Hematopoietic multipotent progenitor cell treated with erythropoietin and hydrocortisone succinate and interleukin-3 and kit ligand, for 15 days (in vitro differentiated cells): ENCODE measurements at regions not wholly inside any gene's neighbourhood (a gene's known extent, or its start where the extent isn't known, plus 50 kb on each side); places are given as distances from the start of the nearest gene placed in this dataset.
"Not testable (repeated sequence)": the region's sequence is repeated elsewhere in the genome, so short reads cannot be mapped to it uniquely, and the experiment has no call there.

ENCODE experiments used
- DNase-seq: peaks from one replicate; pipeline ENCODE4 v3.0.0-alpha.2; 2015; ENCODE audit warnings: low spot score

GRCh38 chr2:9708683-9709538, 78.1 kb upstream of the YWHAQ start:
- no peak for DNase-seq

- no peak for DNase-seq
Observed at GRCh38 chr2:9709539-9710285, 78.9 kb upstream of the YWHAQ start.

DNA sequence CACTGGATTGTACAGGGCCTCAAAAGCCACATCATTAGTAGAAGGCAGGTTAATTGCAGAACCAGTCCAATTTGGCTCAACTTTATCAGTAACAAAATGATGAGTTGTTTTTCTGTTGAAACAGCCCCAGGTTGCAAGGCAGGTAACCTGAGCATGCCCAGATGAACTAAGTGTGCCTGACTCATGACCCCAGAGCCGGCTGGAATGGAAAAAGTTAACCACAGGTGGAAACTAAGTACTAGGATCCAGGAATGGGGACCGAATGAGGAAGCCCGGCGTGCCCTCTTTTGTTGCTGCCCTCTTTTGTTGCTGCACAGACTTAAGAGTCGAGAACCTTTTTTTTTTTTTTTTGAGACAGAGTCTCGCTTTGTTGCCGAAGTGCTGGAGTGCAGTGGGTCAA, 79.5 kb upstream of the YWHAQ start:
- no peak for DNase-seq

- DNase-seq: no peak
Observed at GRCh38 chr2:9712263-9712662, 81.5 kb upstream of the YWHAQ start.

DNA sequence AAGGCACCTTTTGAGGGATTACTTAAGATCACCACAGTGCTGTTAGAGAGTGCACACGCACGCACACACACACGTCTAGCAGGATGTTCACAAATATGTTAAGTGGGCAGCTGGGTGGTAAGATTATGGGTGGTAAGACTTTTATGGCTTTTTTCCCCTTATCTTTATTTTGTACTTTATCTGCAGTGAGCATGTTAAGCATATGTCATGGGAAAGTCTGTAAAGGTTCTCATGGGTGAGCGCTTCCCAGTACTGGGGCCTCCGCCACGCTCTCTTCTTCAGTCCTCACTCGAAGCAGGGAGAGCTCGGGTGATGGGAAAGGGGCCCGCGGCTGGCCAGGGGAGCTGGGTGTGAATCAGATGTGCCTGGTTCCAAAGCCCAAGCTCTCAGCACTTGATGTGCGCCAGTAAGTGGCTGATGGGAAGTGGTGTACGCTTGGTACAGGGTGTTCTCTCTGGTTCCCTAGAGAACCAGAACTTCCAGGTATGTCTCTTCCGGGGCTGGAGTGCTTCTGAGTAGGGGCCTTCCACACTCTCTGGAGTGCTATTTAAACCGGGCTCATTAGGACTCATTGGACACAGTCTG, 83.9 kb upstream of the YWHAQ start:
- DNase-seq: peak; percentile 10

GRCh38 chr2:9715238-9715637, 84.4 kb upstream of the YWHAQ start:
- no peak for DNase-seq

- no peak for DNase-seq
Observed at GRCh38 chr2:9717886-9718451, 87.2 kb upstream of the YWHAQ start.

DNA sequence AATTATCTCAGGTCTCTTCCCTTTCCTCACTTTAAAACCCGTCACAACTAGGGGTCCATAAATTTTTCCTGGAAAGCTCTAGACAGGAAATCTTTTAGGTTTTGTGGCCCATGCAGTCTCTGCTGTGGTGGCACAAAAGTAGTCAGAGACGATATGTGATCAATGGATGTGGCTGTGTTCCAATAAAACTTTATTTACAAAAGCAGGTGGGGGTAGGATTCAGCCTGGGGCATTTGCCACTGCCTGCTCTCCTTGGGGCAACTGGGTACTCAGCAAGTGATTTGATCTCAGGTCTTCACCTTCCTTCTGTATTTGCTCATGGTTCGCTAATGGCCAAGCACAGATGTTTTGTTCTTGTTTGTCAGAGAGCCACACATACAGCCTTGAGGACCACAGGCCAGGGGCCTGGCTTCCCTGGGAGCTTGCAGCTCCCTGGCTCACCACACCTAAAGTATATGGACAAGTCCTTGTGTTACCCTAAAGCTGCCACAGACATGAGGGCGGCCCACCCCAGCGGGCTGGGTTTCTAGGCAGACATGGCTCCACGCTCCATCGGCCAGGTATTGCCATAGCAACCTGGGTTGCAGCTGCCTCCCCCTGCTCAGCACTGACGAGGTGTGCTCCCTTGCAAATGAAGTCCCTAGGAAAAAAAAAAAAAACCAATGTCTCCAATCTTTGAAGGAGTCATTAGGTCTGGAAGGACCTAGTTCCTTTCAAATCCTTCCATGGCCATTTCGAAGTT, 89.7 kb upstream of the YWHAQ start:
- DNase-seq: no peak

- DNase-seq: no peak
Observed at GRCh38 chr2:9721344-9721743, 90.5 kb upstream of the YWHAQ start.

DNA sequence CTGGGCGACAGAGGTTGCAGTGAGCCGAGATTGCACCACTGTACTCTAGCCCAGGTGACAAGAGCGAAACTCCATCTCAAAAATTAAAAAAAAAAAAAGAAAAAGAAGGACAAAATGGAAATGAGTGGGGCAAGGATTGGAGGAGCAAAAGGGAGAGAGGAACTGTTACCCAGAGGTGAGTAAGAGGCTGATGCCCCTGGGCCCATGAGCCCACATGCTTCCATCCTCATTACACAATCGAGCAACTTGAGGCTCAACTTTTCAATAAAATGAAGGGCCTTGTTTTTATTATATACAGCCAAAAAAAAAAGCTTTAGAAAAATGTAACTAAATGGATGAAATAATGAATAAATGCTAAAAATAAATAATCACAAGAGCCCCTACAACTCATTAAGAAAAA, 91.7 kb upstream of the YWHAQ start:
- DNase-seq: no peak

GRCh38 chr2:9724565-9724964, 93.8 kb upstream of the YWHAQ start:
- DNase-seq: no peak

DNA sequence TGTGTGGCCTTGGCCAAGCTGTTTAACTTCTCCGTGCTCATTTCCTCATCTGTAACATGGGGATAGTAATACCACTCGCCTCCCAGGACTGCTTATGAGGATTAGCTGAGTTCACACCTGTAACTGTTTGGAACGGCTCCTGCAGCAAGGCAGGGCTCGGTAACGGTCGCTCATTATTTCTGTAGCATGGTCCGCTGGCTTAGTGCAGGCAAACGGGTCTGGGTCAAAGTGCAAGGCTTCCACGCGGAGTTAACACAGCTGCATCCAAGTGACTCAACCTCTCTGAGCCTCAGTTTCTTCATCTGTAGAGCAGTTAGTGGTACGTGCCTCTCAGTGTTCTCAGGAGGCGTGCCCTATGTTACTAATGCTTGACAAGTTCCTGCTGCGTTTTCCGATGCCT, 94.3 kb upstream of the YWHAQ start:
- no peak for DNase-seq

DNA sequence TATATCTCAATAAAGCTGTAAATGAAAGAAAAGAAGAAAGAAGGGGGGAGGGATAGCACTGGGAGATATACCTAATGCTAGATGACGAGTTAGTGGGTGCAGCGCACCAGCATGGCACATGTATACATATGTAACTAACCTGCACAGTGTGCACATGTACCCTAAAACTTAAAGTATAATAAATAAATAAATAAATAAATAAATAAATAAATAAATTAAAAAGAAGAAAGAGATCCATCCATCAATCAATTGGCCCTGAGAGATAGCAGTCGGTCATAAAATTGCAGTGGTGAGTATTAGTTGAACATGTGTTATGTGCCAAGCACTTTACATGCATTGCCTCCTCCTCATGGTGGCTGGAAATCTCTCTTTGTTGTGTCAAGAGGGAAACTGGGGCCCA, 95.2 kb upstream of the YWHAQ start:
- not testable (repeated sequence) for DNase-seq

- DNase-seq: not testable (repeated sequence)
Observed at GRCh38 chr2:9730523-9730922, 99.7 kb upstream of the YWHAQ start.

- DNase-seq: no peak
Observed at GRCh38 chr2:9732824-9733223, 102.0 kb upstream of the YWHAQ start.

DNA sequence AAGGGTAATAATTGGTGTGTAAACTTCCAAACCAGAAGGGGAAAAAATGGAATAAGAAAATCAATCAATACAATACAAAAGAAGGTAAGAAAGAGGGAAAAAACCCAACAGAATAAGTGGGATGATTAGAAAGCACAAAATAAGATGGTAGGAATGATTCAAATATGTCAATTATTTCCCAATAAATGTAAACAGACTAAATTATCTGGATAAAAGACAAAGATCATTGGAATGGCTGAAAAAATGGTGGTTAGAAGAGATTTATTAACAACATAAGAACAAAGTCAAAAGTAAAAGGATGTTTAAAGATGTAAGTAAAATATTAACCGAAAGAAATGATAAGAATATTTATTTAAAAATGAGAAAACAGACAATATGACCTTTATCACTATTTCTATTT, 103.5 kb upstream of the YWHAQ start:
- DNase-seq: no peak

GRCh38 chr2:9735335-9735734, 104.5 kb upstream of the YWHAQ start:
- DNase-seq: no peak

DNA sequence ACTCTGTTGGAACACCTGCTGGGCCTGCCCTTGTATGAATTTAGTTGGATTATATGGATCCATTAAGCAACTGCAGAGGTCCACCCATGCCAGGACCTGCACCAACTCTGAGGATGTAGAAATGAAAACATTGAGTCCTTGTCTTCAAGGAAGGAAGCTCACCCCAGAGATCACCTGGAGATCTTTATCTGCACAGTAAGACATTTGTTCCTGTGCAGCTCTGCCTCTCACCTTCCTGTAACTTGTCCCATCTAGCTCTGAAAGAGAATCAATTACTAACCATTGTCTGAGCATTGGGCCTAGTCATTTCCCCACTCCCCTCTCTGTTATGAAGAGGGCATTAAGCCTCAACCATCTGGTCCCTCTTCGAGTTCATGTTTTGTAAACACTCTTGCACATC, 105.2 kb upstream of the YWHAQ start:
- no peak for DNase-seq

- DNase-seq: peak; percentile 18
Observed at GRCh38 chr2:9737053-9737875, 106.0 kb upstream of the TAF1B start.

DNA sequence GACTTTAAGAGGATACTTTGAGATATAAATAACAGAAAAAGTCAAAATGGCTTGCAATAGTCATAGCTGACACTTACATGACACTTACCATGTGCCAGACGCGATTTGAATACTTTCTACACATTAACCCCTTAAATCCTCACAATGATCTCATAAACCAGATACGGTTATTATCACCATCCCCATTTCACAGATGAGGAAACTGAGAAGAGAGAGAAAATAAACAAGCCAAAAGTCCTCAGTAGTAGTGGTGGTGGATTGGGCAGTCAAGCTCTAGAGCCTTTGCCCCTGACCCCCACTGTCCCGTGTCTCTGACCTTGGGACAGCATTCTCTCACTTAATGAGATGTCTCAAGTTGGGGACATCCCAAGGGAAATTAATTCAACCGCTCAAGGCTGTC, 105.2 kb upstream of the TAF1B start:
- no peak for DNase-seq
